SH-SY5Y (cell line): ENCODE measurements at regions not wholly inside any gene's neighbourhood (a gene's known extent, or its start where the extent isn't known, plus 50 kb on each side); places are given as distances from the start of the nearest gene placed in this dataset.

Experiments
- GATA2 ChIP-seq: IDR thresholded peaks from 2 replicates; pipeline ENCODE4 v1.6.1; 2011; ENCODE audit warnings: mild to moderate bottlenecking, low read depth, low read length
- GATA3 ChIP-seq: IDR thresholded peaks from 2 replicates; pipeline ENCODE4 v1.6.1; 2011; ENCODE audit warnings: low read depth, mild to moderate bottlenecking, low read length, moderate library complexity

DNA sequence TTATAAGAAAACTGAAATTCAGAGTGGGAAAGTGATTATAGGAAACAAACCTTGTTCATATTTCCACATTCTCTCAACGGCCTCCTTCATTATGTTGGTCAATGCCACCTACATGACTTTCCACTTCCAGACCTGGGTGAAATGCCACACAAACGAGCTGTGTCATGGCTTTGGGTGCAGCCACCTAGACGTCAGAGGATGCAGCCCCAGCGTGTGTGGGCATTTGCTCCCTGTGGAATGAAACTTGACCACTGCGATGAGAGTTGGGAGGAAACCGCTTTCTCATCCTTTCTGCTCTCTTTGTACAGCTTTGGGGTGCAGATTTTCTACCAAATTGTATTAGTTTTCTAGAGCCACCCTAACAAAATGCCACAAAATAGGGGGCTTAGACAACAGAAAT is 291.0 kb downstream of the CYRIA start:
- TF ChIP-seq GATA2 (no peak), GATA3 (no peak)
